ENCODE measurements at regions not wholly inside any gene's neighbourhood (a gene's known extent, or its start where the extent isn't known, plus 50 kb on each side); places are given as distances from the start of the nearest gene placed in this dataset.

DNA sequence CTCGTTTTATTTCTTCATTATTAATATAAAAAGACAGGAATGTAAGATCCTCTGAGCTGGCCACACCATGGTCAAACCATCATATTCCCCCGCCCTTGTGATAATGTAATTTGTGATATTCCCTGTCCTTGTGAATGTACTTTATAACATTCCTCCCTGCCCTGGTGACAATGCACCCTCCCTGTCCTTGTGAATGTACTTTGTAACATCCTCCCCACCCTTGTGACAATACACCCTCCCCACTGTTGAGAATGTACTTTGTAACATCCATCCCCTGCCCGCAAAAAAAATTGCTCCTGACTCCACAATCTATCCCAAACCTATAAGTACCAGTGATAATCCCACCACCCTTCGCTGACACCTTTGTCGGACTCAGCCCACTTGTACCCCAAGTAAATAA is 211.0 kb downstream of the MBD2 start:
- TF ChIP-seq, protein P1, sequence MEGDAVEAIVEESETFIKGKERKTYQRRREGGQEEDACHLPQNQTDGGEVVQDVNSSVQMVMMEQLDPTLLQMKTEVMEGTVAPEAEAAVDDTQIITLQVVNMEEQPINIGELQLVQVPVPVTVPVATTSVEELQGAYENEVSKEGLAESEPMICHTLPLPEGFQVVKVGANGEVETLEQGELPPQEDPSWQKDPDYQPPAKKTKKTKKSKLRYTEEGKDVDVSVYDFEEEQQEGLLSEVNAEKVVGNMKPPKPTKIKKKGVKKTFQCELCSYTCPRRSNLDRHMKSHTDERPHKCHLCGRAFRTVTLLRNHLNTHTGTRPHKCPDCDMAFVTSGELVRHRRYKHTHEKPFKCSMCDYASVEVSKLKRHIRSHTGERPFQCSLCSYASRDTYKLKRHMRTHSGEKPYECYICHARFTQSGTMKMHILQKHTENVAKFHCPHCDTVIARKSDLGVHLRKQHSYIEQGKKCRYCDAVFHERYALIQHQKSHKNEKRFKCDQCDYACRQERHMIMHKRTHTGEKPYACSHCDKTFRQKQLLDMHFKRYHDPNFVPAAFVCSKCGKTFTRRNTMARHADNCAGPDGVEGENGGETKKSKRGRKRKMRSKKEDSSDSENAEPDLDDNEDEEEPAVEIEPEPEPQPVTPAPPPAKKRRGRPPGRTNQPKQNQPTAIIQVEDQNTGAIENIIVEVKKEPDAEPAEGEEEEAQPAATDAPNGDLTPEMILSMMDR (IDR thresholded peaks at IDR 0.05) = no peak
- TF ChIP-seq POLR2A (IDR thresholded peaks at IDR 0.05) = no peak
